Natural killer cell (primary cell): ENCODE measurements at regions not wholly inside any gene's neighbourhood (a gene's known extent, or its start where the extent isn't known, plus 50 kb on each side); places are given as distances from the start of the nearest gene placed in this dataset.

Source experiments
- ATAC-seq, 3 donors: fragments of 150-1000 bp in 2 of 3; fragments of 200-7000 bp in 1 of 3; cut with Tn5 transposase; 1 replicate in 1 of 3; 2 replicates in 2 of 3; pipeline ENCODE4 v1.10.0; 2021; ENCODE audit warnings: mild to moderate bottlenecking in 2 of 3, moderate library complexity in 2 of 3
- DNase-seq, 2 donors: peaks; one replicate each; pipeline versions ENCODE4 v3.0.0 to v3.0.0-alpha.2; 2013 to 2021; ENCODE audit warnings: mixed read lengths in 1 of 2
- H3K27ac ChIP-seq: one replicate; pipeline ENCODE4 v1.5.1; 2013; ENCODE audit warnings: mild to moderate bottlenecking, low read length
- H3K27me3 ChIP-seq: one replicate; pipeline ENCODE4 v1.6.1; 2013; ENCODE audit warnings: low read length; ENCODE audit not compliant: control insufficient read depth, insufficient read depth
- H3K36me3 ChIP-seq: one replicate; pipeline ENCODE4 v1.6.1; 2013; ENCODE audit warnings: low read length; ENCODE audit not compliant: control insufficient read depth, insufficient read depth
- H3K4me1 ChIP-seq: one replicate; pipeline ENCODE4 v1.6.1; 2013; ENCODE audit warnings: low read length; ENCODE audit not compliant: control insufficient read depth, insufficient read depth
- H3K4me3 ChIP-seq: one replicate; pipeline ENCODE4 v1.5.1; 2013; ENCODE audit warnings: low read length
- H3K9me3 ChIP-seq: one replicate; pipeline ENCODE4 v1.6.1; 2013; ENCODE audit warnings: low read length; ENCODE audit not compliant: control insufficient read depth, insufficient read depth
- H3K27ac Mint-ChIP-seq, 2 donors: one replicate each; pipeline ENCODE4 v1.8.0; 2022; ENCODE audit warnings: mild to moderate bottlenecking in 2 of 2, mixed read lengths in 2 of 2, moderate library complexity in 1 of 2
- H3K27me3 Mint-ChIP-seq, 2 donors: one replicate each; pipeline ENCODE4 v1.8.0; 2022; ENCODE audit warnings: low read depth in 2 of 2, mixed read lengths in 2 of 2
- H3K36me3 Mint-ChIP-seq: one replicate; pipeline ENCODE4 v1.8.0; 2022; ENCODE audit warnings: mixed read lengths
- H3K4me1 Mint-ChIP-seq, 2 donors: one replicate each; pipeline ENCODE4 v1.8.0; 2022; ENCODE audit warnings: mixed read lengths in 2 of 2
- H3K4me3 Mint-ChIP-seq: one replicate; pipeline ENCODE4 v1.8.0; 2022; ENCODE audit warnings: mild to moderate bottlenecking, moderate library complexity, mixed read lengths
- H3K9me3 Mint-ChIP-seq, 2 donors: one replicate each; pipeline ENCODE4 v1.8.0; 2022; ENCODE audit warnings: mixed read lengths in 2 of 2
- WGBS: methylation state at CpG from one replicate; pipeline ENCODE4 v1.1.7; 2013; ENCODE audit warnings: missing lambda C conversion rate; ENCODE audit not compliant: insufficient coverage; 5-methylcytosine and 5-hydroxymethylcytosine counted together
- intact Hi-C: fragments of 100-400 bp; cut with micrococcal nuclease; formaldehyde crosslinking; loops from one replicate; pipeline ENCODE4 v1.14.2; 2022
- TF ChIP-seq, protein P1 (sequence below): fragments of 200-600 bp; IDR thresholded peaks from one replicate; pipeline ENCODE4 v1.8.0; 2022; ENCODE audit warnings: antibody characterized with exemption

DNA sequence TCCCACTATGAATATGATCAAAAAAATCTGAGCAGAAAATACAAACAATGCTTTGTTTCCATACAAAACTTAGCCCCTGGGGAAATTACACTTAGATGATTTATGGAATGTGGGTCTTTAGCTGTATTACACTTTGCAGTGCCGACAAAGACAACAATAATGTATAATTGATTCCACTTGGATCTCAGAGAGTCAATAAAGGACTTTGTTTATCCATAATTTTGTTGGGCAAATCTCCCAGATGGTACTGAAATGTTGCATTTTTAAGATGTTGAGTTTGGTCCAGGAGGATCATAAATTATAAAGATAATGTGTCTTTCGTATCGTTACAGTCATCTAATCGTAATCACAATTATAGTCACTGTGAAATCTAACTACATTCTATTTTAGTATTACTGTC, 66.9 kb upstream of the DOCK1 start:
- intact Hi-C loops: no loop called here
- H3K4me1 Mint-ChIP-seq: no peaks in the 10 kb centered on the region
- DNase-seq: no peak
- TF ChIP-seq, protein P1, sequence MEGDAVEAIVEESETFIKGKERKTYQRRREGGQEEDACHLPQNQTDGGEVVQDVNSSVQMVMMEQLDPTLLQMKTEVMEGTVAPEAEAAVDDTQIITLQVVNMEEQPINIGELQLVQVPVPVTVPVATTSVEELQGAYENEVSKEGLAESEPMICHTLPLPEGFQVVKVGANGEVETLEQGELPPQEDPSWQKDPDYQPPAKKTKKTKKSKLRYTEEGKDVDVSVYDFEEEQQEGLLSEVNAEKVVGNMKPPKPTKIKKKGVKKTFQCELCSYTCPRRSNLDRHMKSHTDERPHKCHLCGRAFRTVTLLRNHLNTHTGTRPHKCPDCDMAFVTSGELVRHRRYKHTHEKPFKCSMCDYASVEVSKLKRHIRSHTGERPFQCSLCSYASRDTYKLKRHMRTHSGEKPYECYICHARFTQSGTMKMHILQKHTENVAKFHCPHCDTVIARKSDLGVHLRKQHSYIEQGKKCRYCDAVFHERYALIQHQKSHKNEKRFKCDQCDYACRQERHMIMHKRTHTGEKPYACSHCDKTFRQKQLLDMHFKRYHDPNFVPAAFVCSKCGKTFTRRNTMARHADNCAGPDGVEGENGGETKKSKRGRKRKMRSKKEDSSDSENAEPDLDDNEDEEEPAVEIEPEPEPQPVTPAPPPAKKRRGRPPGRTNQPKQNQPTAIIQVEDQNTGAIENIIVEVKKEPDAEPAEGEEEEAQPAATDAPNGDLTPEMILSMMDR: no peak
- H3K27ac Mint-ChIP-seq: no peak overlapping the region
- H3K4me3 Mint-ChIP-seq: no peak overlapping the region
- ATAC-seq: no peak
- 100% methylated on average over 1 of the region's 4 CpGs for WGBS
- Histone ChIP-seq H3K27ac (no peak overlapping the region), H3K4me3 (no peak overlapping the region), H3K36me3 (no peaks in the 10 kb centered on the region), H3K9me3 (no peaks in the 10 kb centered on the region), H3K4me1 (no peaks in the 10 kb centered on the region), H3K27me3 (no peaks in the 10 kb centered on the region)
- H3K9me3 Mint-ChIP-seq: no peaks in the 10 kb centered on the region
- H3K36me3 Mint-ChIP-seq: no peaks in the 10 kb centered on the region
- no peaks in the 10 kb centered on the region for H3K27me3 Mint-ChIP-seq

DNA sequence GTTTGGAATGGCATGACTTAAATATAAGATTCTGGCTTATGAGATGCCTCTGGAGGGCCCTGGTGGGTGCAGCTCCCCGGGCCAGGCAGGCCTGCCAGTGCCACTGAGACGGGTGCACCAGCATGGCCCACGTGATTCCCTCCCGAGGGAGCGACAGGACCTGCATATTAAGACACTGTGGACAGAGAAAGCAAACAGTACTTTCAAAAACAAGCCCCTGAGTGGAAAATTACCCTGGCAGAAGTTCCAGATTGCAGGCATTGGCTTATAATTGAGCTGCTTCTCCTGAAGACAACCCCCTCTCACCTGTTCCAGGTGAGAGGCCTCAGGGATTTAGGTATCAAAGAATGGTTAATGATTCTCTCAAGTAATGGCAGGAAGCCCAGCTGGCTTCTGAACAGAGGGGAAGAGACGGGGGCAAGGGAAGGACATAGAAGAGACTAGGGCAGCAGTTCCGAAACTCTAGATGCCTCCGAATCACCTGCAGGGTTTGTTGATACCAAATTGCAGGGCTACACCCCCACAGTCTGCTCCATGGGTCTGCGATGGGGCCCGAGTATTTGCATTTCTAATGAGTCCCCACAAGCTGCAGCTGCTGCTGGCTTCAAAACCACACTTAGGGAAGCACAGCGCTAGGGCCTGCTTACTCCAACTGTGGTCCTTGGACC, 66.0 kb upstream of the DOCK1 start:
- H3K36me3 ChIP-seq: no peaks in the 10 kb centered on the region
- TF ChIP-seq, protein P1: no peak
- H3K27me3 Mint-ChIP-seq: no peaks in the 10 kb centered on the region
- no peaks in the 10 kb centered on the region for H3K4me1 ChIP-seq
- H3K27ac ChIP-seq: no peak overlapping the region
- H3K27ac Mint-ChIP-seq: no peak overlapping the region
- ATAC-seq (no peak), DNase-seq (no peak)
- no peaks in the 10 kb centered on the region for H3K4me1 Mint-ChIP-seq
- H3K9me3 Mint-ChIP-seq: no peaks in the 10 kb centered on the region
- WGBS: 74% methylated on average over 11 of the region's 11 CpGs
- no peaks in the 10 kb centered on the region for H3K27me3 ChIP-seq
- H3K9me3 ChIP-seq: no peaks in the 10 kb centered on the region
- intact Hi-C loops: no loop called here
- no peak overlapping the region for H3K4me3 Mint-ChIP-seq
- H3K4me3 ChIP-seq: no peak overlapping the region
- no peaks in the 10 kb centered on the region for H3K36me3 Mint-ChIP-seq

DNA sequence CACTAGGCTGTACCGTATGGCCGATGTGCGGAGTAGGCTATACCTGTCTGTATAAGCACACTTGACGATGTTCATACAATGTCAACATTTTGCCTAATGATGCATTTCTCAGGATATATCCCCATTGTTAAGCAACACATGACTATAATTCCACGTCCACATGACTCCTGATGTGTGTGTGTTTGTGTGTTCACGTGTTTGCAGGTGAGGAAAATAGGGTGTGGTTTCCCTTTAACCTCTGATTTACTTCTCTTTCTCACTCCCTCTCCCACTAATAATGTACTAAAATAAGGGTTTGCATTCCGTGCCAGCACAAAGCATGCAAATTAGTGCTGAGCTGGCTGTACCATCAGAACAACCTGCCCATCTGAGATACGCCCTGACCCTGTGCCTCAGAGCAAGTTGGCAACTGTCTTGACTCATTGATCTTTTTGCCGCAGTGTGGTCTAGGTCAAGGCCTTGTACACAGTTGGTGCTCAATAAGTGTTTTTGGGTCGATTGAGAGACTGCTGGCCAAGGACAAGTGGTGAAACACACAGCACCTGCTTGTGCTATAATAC, 64.6 kb upstream of the DOCK1 start:
- H3K27me3 ChIP-seq: no peaks in the 10 kb centered on the region
- Mint-ChIP-seq H3K4me3 (no peak overlapping the region), H3K9me3 (no peaks in the 10 kb centered on the region), H3K4me1 (no peaks in the 10 kb centered on the region), H3K27ac (no peak overlapping the region), H3K36me3 (no peaks in the 10 kb centered on the region), H3K27me3 (no peaks in the 10 kb centered on the region)
- intact Hi-C loops: no loop called here
- TF ChIP-seq, protein P1: no peak
- no peaks in the 10 kb centered on the region for H3K9me3 ChIP-seq
- no peaks in the 10 kb centered on the region for H3K4me1 ChIP-seq
- no peak for ATAC-seq
- H3K27ac ChIP-seq: no peak overlapping the region
- 91% methylated on average over 8 of the region's 10 CpGs for WGBS
- no peaks in the 10 kb centered on the region for H3K36me3 ChIP-seq
- DNase-seq: no peak
- no peak overlapping the region for H3K4me3 ChIP-seq
